ENCODE measurements at regions not wholly inside any gene's neighbourhood (a gene's known extent, or its start where the extent isn't known, plus 50 kb on each side); places are given as distances from the start of the nearest gene placed in this dataset.

- TF ChIP-seq, protein P1, sequence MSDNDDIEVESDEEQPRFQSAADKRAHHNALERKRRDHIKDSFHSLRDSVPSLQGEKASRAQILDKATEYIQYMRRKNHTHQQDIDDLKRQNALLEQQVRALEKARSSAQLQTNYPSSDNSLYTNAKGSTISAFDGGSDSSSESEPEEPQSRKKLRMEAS (IDR thresholded peaks at IDR 0.05) = no peak
- TF ChIP-seq TAF1 (IDR thresholded peaks at IDR 0.05; ENCODE audit: low read depth) (no peak), CREB1 (IDR thresholded peaks at IDR 0.05; ENCODE audit: low read depth) (no peak), EP300 (IDR thresholded peaks at IDR 0.05; ENCODE audit: borderline replicate concordance) (no peak), CEBPB (IDR thresholded peaks at IDR 0.05) (no peak), YY1 (IDR thresholded peaks at IDR 0.05; ENCODE audit: low read depth) (no peak), NFIC (IDR thresholded peaks at IDR 0.05) (no peak)
- TF ChIP-seq, protein P2, sequence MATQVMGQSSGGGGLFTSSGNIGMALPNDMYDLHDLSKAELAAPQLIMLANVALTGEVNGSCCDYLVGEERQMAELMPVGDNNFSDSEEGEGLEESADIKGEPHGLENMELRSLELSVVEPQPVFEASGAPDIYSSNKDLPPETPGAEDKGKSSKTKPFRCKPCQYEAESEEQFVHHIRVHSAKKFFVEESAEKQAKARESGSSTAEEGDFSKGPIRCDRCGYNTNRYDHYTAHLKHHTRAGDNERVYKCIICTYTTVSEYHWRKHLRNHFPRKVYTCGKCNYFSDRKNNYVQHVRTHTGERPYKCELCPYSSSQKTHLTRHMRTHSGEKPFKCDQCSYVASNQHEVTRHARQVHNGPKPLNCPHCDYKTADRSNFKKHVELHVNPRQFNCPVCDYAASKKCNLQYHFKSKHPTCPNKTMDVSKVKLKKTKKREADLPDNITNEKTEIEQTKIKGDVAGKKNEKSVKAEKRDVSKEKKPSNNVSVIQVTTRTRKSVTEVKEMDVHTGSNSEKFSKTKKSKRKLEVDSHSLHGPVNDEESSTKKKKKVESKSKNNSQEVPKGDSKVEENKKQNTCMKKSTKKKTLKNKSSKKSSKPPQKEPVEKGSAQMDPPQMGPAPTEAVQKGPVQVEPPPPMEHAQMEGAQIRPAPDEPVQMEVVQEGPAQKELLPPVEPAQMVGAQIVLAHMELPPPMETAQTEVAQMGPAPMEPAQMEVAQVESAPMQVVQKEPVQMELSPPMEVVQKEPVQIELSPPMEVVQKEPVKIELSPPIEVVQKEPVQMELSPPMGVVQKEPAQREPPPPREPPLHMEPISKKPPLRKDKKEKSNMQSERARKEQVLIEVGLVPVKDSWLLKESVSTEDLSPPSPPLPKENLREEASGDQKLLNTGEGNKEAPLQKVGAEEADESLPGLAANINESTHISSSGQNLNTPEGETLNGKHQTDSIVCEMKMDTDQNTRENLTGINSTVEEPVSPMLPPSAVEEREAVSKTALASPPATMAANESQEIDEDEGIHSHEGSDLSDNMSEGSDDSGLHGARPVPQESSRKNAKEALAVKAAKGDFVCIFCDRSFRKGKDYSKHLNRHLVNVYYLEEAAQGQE (IDR thresholded peaks at IDR 0.05; ENCODE audit: low read depth) = no peak
Measured at GRCh38 chr10:33566426-33566825, 232.0 kb upstream of the NRP1 start.
